DOHH2 (cell line): ENCODE measurements at regions not wholly inside any gene's neighbourhood (a gene's known extent, or its start where the extent isn't known, plus 50 kb on each side); places are given as distances from the start of the nearest gene placed in this dataset.

Experiments used
- H3F3A ChIP-seq: fragments of 200-600 bp; sonication (generic), shearing (Covaris generic); 2 replicates; pipeline ENCODE4 v1.6.0; 2016; ENCODE audit warnings: antibody characterized with exemption, mild to moderate bottlenecking; ENCODE audit not compliant: control insufficient read depth, insufficient read depth
- H3K27ac ChIP-seq: fragments of 200-600 bp; sonication (generic); 2 replicates; pipeline ENCODE4 v1.5.1; 2014; ENCODE audit warnings: low read depth, mild to moderate bottlenecking, low read length, moderate library complexity
- H3K27me3 ChIP-seq: fragments of 200-600 bp; sonication (generic); 2 replicates; pipeline ENCODE4 v1.6.1; 2014; ENCODE audit warnings: mild to moderate bottlenecking, low read length, mixed read lengths; ENCODE audit not compliant: control insufficient read depth
- H3K36me3 ChIP-seq: fragments of 200-600 bp; sonication (generic); 2 replicates; pipeline ENCODE4 v1.6.1; 2014; ENCODE audit warnings: mild to moderate bottlenecking, low read length, moderate library complexity, mixed read lengths; ENCODE audit not compliant: control insufficient read depth
- H3K4me1 ChIP-seq: fragments of 200-600 bp; sonication (generic); 2 replicates; pipeline ENCODE4 v1.6.1; 2014; ENCODE audit warnings: mild to moderate bottlenecking, low read length, mixed read lengths; ENCODE audit not compliant: control insufficient read depth
- H3K4me2 ChIP-seq: fragments of 200-600 bp; sonication (generic); 2 replicates; pipeline ENCODE4 v1.6.0; 2014; ENCODE audit warnings: mild to moderate bottlenecking, low read length, moderate library complexity
- H3K4me3 ChIP-seq: fragments of 200-600 bp; sonication (generic); 2 replicates; pipeline ENCODE4 v1.5.1; 2014; ENCODE audit warnings: mild to moderate bottlenecking, low read length, mixed read lengths
- H3K79me2 ChIP-seq: fragments of 200-600 bp; sonication (generic); 2 replicates; pipeline ENCODE4 v1.6.1; 2014; ENCODE audit warnings: mild to moderate bottlenecking, low read length, mixed read lengths; ENCODE audit not compliant: control insufficient read depth
- H3K9me2 ChIP-seq: fragments of 200-600 bp; sonication (generic); replicated peaks from 2 replicates; pipeline ENCODE4 v1.6.1; 2014; ENCODE audit warnings: mild to moderate bottlenecking, low read length, mixed read lengths; ENCODE audit not compliant: control insufficient read depth
- H3K9me3 ChIP-seq: fragments of 200-600 bp; sonication (generic); 2 replicates; pipeline ENCODE4 v1.6.1; 2014; ENCODE audit warnings: antibody characterized with exemption, low read length, mixed read lengths; ENCODE audit not compliant: control insufficient read depth, insufficient read depth
- H4K20me1 ChIP-seq: fragments of 200-600 bp; sonication (generic); 2 replicates; pipeline ENCODE4 v1.6.0; 2014; ENCODE audit warnings: low read depth, mild to moderate bottlenecking, antibody characterized with exemption, low read length, moderate library complexity; ENCODE audit not compliant: control insufficient read depth, insufficient read depth
- EZH2phosphoT487 ChIP-seq: fragments of 200-600 bp; sonication (generic); IDR thresholded peaks from 2 replicates; pipeline ENCODE4 v1.6.1; 2017; ENCODE audit warnings: borderline replicate concordance, mild to moderate bottlenecking, antibody characterized with exemption, low read length, moderate library complexity, mixed read lengths
- TF ChIP-seq, protein P1 (sequence below): fragments of 200-600 bp; sonication (generic); IDR thresholded peaks from one replicate; pipeline ENCODE4 v1.5.1; 2014; ENCODE audit warnings: antibody characterized with exemption, mild to moderate bottlenecking, low read depth, low read length; ENCODE audit not compliant: poor library complexity, severe bottlenecking

DNA sequence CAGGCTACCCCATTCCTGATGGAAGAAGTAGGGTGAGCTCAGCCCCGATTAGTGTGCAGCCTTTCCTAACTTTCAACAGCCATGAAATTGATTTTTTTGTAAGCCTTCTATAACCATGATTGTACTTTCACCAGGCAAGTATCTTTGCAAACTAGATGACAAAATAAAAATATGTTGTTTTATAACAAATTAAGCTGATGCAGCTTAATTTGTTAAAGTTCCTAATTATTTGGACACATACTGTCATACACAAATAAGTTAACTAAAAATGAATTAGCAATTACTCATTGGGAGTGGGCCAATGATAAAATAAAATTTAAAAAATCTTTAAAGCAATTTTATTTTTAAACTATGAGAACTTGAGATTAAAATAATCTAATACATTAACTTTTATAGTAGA is 113.1 kb upstream of the FANCL start:
- no peaks in the 10 kb centered on the region for H3K79me2 ChIP-seq
- H4K20me1 ChIP-seq = no peaks in the 10 kb centered on the region
- H3K4me1 ChIP-seq = peaks cover 16% of the 10 kb centered on the region
- no peak for TF ChIP-seq EZH2phosphoT487
- TF ChIP-seq, protein P1, sequence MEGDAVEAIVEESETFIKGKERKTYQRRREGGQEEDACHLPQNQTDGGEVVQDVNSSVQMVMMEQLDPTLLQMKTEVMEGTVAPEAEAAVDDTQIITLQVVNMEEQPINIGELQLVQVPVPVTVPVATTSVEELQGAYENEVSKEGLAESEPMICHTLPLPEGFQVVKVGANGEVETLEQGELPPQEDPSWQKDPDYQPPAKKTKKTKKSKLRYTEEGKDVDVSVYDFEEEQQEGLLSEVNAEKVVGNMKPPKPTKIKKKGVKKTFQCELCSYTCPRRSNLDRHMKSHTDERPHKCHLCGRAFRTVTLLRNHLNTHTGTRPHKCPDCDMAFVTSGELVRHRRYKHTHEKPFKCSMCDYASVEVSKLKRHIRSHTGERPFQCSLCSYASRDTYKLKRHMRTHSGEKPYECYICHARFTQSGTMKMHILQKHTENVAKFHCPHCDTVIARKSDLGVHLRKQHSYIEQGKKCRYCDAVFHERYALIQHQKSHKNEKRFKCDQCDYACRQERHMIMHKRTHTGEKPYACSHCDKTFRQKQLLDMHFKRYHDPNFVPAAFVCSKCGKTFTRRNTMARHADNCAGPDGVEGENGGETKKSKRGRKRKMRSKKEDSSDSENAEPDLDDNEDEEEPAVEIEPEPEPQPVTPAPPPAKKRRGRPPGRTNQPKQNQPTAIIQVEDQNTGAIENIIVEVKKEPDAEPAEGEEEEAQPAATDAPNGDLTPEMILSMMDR = no peak
- H3K27ac ChIP-seq = no peak overlapping the region
- 0 out of 2 replicates have a peak, but pooled peaks cover 4% of the 10 kb centered on the region for H3K27me3 ChIP-seq
- H3K36me3 ChIP-seq = no peaks in the 10 kb centered on the region
- no peaks in the 10 kb centered on the region for H3K9me2 ChIP-seq
- no peak overlapping the region for H3K4me3 ChIP-seq
- H3K9me3 ChIP-seq = no peaks in the 10 kb centered on the region
- H3F3A ChIP-seq = no peaks in the 10 kb centered on the region
- H3K4me2 ChIP-seq = no peak overlapping the region

DNA sequence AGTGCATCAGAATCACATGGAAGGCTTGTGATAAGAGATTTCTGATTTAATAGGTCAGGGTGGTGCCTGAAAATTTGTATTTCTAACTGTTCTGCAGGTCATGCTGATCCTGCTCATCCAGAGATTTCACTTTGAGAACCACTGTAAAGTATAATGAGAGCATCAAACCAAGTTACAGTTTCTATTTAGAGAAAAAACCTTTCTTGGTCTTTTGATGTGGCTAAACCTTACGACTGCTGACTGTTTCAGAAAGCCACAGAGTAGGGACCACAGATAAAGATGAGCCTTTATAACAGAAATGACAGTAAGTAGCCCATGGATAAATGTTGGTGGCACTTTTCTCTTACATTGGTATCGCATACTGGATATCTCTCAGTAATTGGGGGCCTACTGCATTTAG is 109.4 kb upstream of the FANCL start:
- Histone ChIP-seq H3K9me2 (no peaks in the 10 kb centered on the region), H3K9me3 (no peaks in the 10 kb centered on the region), H3K36me3 (no peaks in the 10 kb centered on the region), H3K27ac (no peak overlapping the region), H3K4me2 (peak overlapping the region; percentile 18; the same call in 1 of the 2 replicates), H3K79me2 (no peaks in the 10 kb centered on the region), H4K20me1 (no peaks in the 10 kb centered on the region), H3K27me3 (0 out of 2 replicates have a peak, but pooled peaks cover 4% of the 10 kb centered on the region), H3F3A (no peaks in the 10 kb centered on the region), H3K4me3 (no peak overlapping the region), H3K4me1 (peaks cover 16% of the 10 kb centered on the region)
- no peak for TF ChIP-seq EZH2phosphoT487
- TF ChIP-seq, protein P1 = no peak

DNA sequence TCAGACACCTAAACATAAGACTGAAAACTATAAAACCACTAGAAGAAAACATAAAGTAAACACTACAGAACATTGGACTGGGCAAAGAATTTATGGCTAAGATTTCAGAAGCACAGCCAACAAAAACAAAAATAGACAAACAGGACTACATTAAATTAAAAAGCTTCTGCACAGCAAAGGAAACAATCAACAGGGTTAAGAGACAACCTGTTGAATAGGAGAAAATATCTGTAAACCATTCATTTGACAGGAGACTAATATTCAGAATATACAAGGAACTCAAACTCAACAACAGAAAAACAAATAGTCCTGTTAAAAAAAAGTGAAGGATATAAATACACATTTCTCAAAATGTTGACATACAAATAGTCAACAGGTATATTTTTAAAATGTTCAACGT is 106.7 kb upstream of the FANCL start:
- Histone ChIP-seq H3K9me3 (no peaks in the 10 kb centered on the region), H3K27ac (no peak overlapping the region), H3K36me3 (no peaks in the 10 kb centered on the region), H3K79me2 (no peaks in the 10 kb centered on the region), H3K9me2 (no peaks in the 10 kb centered on the region), H4K20me1 (no peaks in the 10 kb centered on the region), H3K27me3 (no peaks in the 10 kb centered on the region), H3F3A (no peaks in the 10 kb centered on the region), H3K4me2 (no peak overlapping the region), H3K4me3 (no peak overlapping the region), H3K4me1 (peaks cover 10% of the 10 kb centered on the region)
- TF ChIP-seq EZH2phosphoT487 = no peak
- TF ChIP-seq, protein P1 = no peak
